ENCODE measurements at regions not wholly inside any gene's neighbourhood (a gene's known extent, or its start where the extent isn't known, plus 50 kb on each side); places are given as distances from the start of the nearest gene placed in this dataset.

- ChIA-PET POLR2A (no interaction called here), CTCF (no interaction called here)
- Mint-ChIP-seq H3K4me3 (no peak overlapping the region), H3K4me1 (no peaks in the 10 kb centered on the region), H3K9me3 (no peaks in the 10 kb centered on the region), H3K36me3 (ENCODE audit: low read depth) (no peaks in the 10 kb centered on the region), H3K27me3 (no peaks in the 10 kb centered on the region), H3K27ac (no peak overlapping the region)
- DNase-seq: no peak
Observed at GRCh38 chr18:42201137-42201536, 246.1 kb downstream of the PIK3C3 start.

GRCh38 chr18:42211201-42211600, 256.2 kb downstream of the PIK3C3 start:
- no peaks in the 10 kb centered on the region for H3K4me1 Mint-ChIP-seq
- H3K27me3 Mint-ChIP-seq: no peaks in the 10 kb centered on the region
- no peaks in the 10 kb centered on the region for H3K36me3 Mint-ChIP-seq (ENCODE audit: low read depth)
- no peak for DNase-seq
- no peaks in the 10 kb centered on the region for H3K9me3 Mint-ChIP-seq
- ChIA-PET CTCF (no interaction called here), POLR2A (no interaction called here)
- H3K27ac Mint-ChIP-seq: no peak overlapping the region
- no peak overlapping the region for H3K4me3 Mint-ChIP-seq

DNA sequence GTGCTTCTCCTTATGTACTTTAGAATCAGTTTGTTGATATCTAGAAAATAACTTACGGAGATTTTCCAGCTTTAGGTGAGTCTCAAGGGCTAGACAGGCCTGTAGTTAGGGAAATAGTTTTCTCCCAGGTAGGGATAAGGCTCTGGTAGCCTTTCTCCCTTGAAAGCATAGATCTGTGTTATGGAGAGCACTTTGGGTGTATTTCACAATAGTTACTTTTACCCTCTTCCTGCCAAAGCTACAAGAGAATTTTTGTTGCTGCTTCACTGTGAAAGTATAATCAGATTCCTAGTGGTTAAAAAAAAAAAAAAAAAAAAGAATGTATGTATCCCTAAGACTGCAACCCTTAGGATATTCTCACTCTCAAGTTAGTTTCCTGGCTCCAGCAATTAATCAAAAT, 267.5 kb downstream of the PIK3C3 start:
- Mint-ChIP-seq H3K9me3 (no peaks in the 10 kb centered on the region), H3K4me1 (no peaks in the 10 kb centered on the region), H3K4me3 (no peak overlapping the region), H3K27ac (no peak overlapping the region), H3K36me3 (ENCODE audit: low read depth) (no peaks in the 10 kb centered on the region), H3K27me3 (no peaks in the 10 kb centered on the region)
- POLR2A ChIA-PET: no interaction called here
- CTCF ChIA-PET: no interaction called here
- no peak for DNase-seq

DNA sequence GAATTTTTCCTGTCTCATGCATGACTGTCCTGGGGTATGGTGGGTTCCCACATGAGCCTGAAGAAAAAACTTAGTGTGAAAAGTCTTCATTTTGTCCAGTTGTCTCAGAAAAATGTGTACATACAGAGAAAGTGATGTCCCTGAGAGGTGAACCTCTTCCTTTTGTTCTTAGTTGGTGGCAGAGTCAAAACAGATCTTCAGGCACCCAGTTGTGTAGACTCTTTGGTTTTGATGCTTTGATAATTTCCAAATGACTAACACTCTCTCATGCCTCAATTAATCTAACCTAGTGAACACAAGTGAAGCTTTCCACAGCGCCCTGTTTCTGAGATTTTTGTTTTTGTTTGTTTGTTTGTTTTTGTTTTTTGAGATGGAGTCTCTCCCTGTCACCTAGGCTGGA, 273.5 kb downstream of the PIK3C3 start:
- POLR2A ChIA-PET: no interaction called here
- no peaks in the 10 kb centered on the region for H3K4me1 Mint-ChIP-seq

GRCh38 chr18:42229211-42230210, 274.5 kb downstream of the PIK3C3 start:
- Mint-ChIP-seq H3K27me3 (no peaks in the 10 kb centered on the region), H3K27ac (no peak overlapping the region), H3K9me3 (no peaks in the 10 kb centered on the region), H3K4me1 (no peaks in the 10 kb centered on the region), H3K36me3 (ENCODE audit: low read depth) (no peaks in the 10 kb centered on the region), H3K4me3 (no peak overlapping the region)
- ChIA-PET CTCF (no interaction called here), POLR2A (no interaction called here)
- DNase-seq: no peak

More for the DNA sequence above, 273.5 kb downstream of the PIK3C3 start:
- no peaks in the 10 kb centered on the region for H3K9me3 Mint-ChIP-seq
- no peak overlapping the region for H3K27ac Mint-ChIP-seq
- CTCF ChIA-PET: interaction anchor here (0.6 kb wide), 1 partner anchor 144 kb away, joined by 3 read pairs; no protein-coding TSS in a partner anchor
- no peak for DNase-seq
- no peaks in the 10 kb centered on the region for H3K27me3 Mint-ChIP-seq
- H3K4me3 Mint-ChIP-seq: no peak overlapping the region
- H3K36me3 Mint-ChIP-seq (ENCODE audit: low read depth): no peaks in the 10 kb centered on the region

DNA sequence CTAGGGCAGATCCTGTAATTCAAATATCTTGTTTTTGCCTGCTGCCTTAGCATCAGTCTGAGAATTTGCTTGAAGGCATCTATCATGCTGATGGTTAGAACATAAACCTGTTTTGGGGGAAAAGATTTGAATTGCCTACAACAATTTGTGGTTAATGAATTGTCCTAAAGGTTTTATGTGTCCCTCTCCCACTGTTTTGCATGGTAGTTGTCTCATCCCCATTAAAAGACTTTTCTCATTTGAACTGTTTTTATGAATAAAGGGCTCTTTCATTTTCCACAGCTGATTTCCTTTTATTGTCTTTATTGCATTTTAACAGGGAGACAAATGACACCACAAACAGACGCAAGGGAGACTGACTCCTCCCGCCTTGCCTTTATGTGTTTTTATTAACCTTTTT, 275.6 kb downstream of the PIK3C3 start:
- Mint-ChIP-seq H3K27ac (no peak overlapping the region), H3K4me1 (no peaks in the 10 kb centered on the region), H3K9me3 (no peaks in the 10 kb centered on the region), H3K27me3 (no peaks in the 10 kb centered on the region), H3K4me3 (no peak overlapping the region), H3K36me3 (ENCODE audit: low read depth) (no peaks in the 10 kb centered on the region)
- CTCF ChIA-PET: no interaction called here
- POLR2A ChIA-PET: no interaction called here
- DNase-seq: no peak

GRCh38 chr18:42231284-42231683, 276.2 kb downstream of the PIK3C3 start:
- Mint-ChIP-seq H3K36me3 (ENCODE audit: low read depth) (no peaks in the 10 kb centered on the region), H3K4me1 (no peaks in the 10 kb centered on the region), H3K9me3 (no peaks in the 10 kb centered on the region), H3K27me3 (no peaks in the 10 kb centered on the region), H3K27ac (no peak overlapping the region), H3K4me3 (no peak overlapping the region)
- CTCF ChIA-PET: no interaction called here
- no peak for DNase-seq
- POLR2A ChIA-PET: no interaction called here

- Mint-ChIP-seq H3K27me3 (no peaks in the 10 kb centered on the region), H3K4me1 (no peaks in the 10 kb centered on the region), H3K27ac (no peak overlapping the region), H3K9me3 (no peaks in the 10 kb centered on the region), H3K4me3 (no peak overlapping the region), H3K36me3 (ENCODE audit: low read depth) (no peaks in the 10 kb centered on the region)
- CTCF ChIA-PET: no interaction called here
- no peak for DNase-seq
- POLR2A ChIA-PET: no interaction called here
Observed at GRCh38 chr18:42231796-42232195, 276.8 kb downstream of the PIK3C3 start.

DNA sequence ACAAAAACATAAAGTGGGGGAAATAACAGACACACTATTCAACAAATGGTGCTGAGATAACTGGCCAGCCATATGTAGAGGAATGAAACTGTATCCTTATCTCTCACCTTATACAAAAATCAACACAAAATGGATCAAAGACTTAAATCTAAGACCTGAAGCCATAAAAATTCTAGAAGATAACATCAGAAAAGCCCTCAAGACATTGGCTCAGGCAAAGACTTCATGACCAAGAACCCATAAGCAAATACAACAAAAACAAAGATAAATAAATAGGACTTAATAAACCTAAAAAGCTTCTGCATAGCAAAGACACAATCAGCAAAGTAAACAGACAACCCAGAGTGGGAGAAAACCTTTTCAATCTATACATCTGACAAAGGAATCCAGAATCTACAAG, 278.9 kb downstream of the PIK3C3 start:
- no peaks in the 10 kb centered on the region for H3K9me3 Mint-ChIP-seq

GRCh38 chr18:42242758-42243157, 287.7 kb downstream of the PIK3C3 start:
- Mint-ChIP-seq H3K4me1 (no peaks in the 10 kb centered on the region), H3K9me3 (no peaks in the 10 kb centered on the region), H3K27ac (no peak overlapping the region), H3K27me3 (no peaks in the 10 kb centered on the region), H3K4me3 (no peak overlapping the region), H3K36me3 (ENCODE audit: low read depth) (no peaks in the 10 kb centered on the region)
- POLR2A ChIA-PET: no interaction called here
- DNase-seq: no peak
- CTCF ChIA-PET: no interaction called here

More for the DNA sequence above, 278.9 kb downstream of the PIK3C3 start:
- POLR2A ChIA-PET: no interaction called here
- no peak overlapping the region for H3K27ac Mint-ChIP-seq
- DNase-seq: no peak
- no peaks in the 10 kb centered on the region for H3K27me3 Mint-ChIP-seq
- no peak overlapping the region for H3K4me3 Mint-ChIP-seq
- H3K36me3 Mint-ChIP-seq (ENCODE audit: low read depth): no peaks in the 10 kb centered on the region
- H3K4me1 Mint-ChIP-seq: no peaks in the 10 kb centered on the region
- CTCF ChIA-PET: no interaction called here

GRCh38 chr18:42245137-42245536, 290.1 kb downstream of the PIK3C3 start:
- H3K27ac Mint-ChIP-seq: no peak overlapping the region
- H3K4me1 Mint-ChIP-seq: no peaks in the 10 kb centered on the region
- ChIA-PET CTCF (no interaction called here), POLR2A (no interaction called here)
- DNase-seq: no peak
- no peaks in the 10 kb centered on the region for H3K9me3 Mint-ChIP-seq
- H3K36me3 Mint-ChIP-seq (ENCODE audit: low read depth): no peaks in the 10 kb centered on the region
- no peak overlapping the region for H3K4me3 Mint-ChIP-seq
- H3K27me3 Mint-ChIP-seq: no peaks in the 10 kb centered on the region

GRCh38 chr18:42255908-42256765, 301.1 kb downstream of the PIK3C3 start:
- ChIA-PET CTCF (no interaction called here), POLR2A (no interaction called here)
- Mint-ChIP-seq H3K27me3 (no peaks in the 10 kb centered on the region), H3K36me3 (ENCODE audit: low read depth) (no peaks in the 10 kb centered on the region), H3K4me3 (no peak overlapping the region), H3K4me1 (no peaks in the 10 kb centered on the region), H3K27ac (no peak overlapping the region), H3K9me3 (no peaks in the 10 kb centered on the region)
- no peak for DNase-seq

DNA sequence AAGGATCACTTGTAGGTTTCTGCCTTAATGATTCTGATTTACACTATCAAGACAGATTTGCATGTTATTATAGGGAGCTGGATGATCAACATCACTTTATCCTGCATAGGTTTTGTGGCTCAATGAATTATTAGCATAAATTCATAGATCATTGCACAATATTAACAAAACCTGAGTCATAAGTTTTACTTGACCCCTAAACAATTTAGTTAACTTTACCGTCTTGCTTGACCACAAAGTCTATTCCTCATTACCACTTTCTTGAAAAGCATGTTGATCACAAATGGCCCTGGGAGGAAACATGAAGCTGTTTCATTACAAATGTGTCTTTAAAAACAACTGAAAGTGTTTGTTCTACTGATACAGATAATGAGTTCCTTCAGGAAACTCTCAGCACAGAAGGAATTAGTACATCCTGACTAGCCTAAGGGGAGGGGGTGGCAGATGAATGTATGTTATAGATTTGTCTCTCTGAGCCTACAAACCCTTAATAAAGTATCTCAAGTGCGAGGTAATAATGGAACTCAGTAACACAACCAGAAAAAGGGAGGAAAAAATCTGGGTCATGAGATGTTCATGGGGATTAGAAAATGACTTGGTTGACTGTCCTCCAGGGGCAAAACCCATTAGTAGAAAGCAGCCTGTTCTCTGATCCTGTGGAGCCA, 303.4 kb downstream of the PIK3C3 start:
- ChIA-PET CTCF (no interaction called here), POLR2A (no interaction called here)
- no peak overlapping the region for H3K4me3 Mint-ChIP-seq
- no peak overlapping the region for H3K27ac Mint-ChIP-seq
- DNase-seq: no peak
- no peaks in the 10 kb centered on the region for H3K9me3 Mint-ChIP-seq
- no peaks in the 10 kb centered on the region for H3K36me3 Mint-ChIP-seq (ENCODE audit: low read depth)
- H3K27me3 Mint-ChIP-seq: peaks cover 1% of the 10 kb centered on the region
- no peaks in the 10 kb centered on the region for H3K4me1 Mint-ChIP-seq
